HepG2 (cell line): ENCODE measurements at regions not wholly inside any gene's neighbourhood (a gene's known extent, or its start where the extent isn't known, plus 50 kb on each side); places are given as distances from the start of the nearest gene placed in this dataset.

Experiments
- ATAC-seq: fragments of 200-7000 bp; cut with Tn5 transposase; 3 replicates; pipeline ENCODE4 v1.9.1; 2020; ENCODE audit warnings: mild to moderate bottlenecking, moderate library complexity
- BruUV-seq: library from RNA; stranded (reverse); fragments of 400-500 nt; replicated peaks from 2 replicates; lab custom pipeline; 2021; lab: Mats Ljungman, UMichigan
- CTCF ChIA-PET: fragments of 300-600 bp; formaldehyde crosslinking; extraction: SDS; loops from one replicate; lab custom pipeline; 2021; ENCODE audit warnings: low total read pairs, inconsistent platforms, low intra/inter-chr PET ratio; lab: Yijun Ruan, JAX
- POLR2A ChIA-PET: fragments of 350-600 bp; sonication (Branson Sonifier 250); formaldehyde crosslinking; loops from one replicate; lab custom pipeline; 2020; ENCODE audit warnings: antibody characterized with exemption, inconsistent platforms; lab: Yijun Ruan, JAX
- DNase-seq: peaks from one replicate; pipeline ENCODE4 v3.0.0-alpha.2; 2015; ENCODE audit warnings: low spot score
- FAIRE-seq: peaks from 3 replicates; lab custom pipeline; 2011; peaks lifted over from hg19 to GRCh38; lab: Jason Lieb, UNC
- H2AFZ ChIP-seq: one replicate; pipeline ENCODE4 v1.6.1; 2011; ENCODE audit warnings: low read length, inconsistent platforms
- H3K27ac ChIP-seq: fragments of 300-600 bp; 3 replicates; pipeline ENCODE4 v1.8.0; 2011; ENCODE audit warnings: mixed run types, mild to moderate bottlenecking, mixed read lengths, low read length, inconsistent platforms; ENCODE audit not compliant: insufficient read depth; ENCODE audit errors: extremely low read length
- H3K27me3 ChIP-seq, 2 experiments: fragments of 200-600 bp in 1 of 2; 2 replicates in 1 of 2; 3 replicates in 1 of 2; pipeline versions ENCODE4 v1.6.0 to v1.8.0; 2011; ENCODE audit warnings: low read length in 2 of 2, mild to moderate bottlenecking in 2 of 2, moderate library complexity in 2 of 2, inconsistent platforms in 1 of 2; ENCODE audit not compliant: insufficient read depth in 2 of 2, control insufficient read depth in 1 of 2
- H3K36me3 ChIP-seq, 2 experiments: fragments of 200-600 bp in 1 of 2; replicated peaks in 1 of 2; 2 replicates in 1 of 2; 3 replicates in 1 of 2; pipeline versions ENCODE4 v1.5.1 to v1.8.0; 2011; ENCODE audit warnings: low read length in 2 of 2, inconsistent platforms in 1 of 2; ENCODE audit not compliant: insufficient read depth in 2 of 2, control insufficient read depth in 1 of 2
- H3K4me1 ChIP-seq: 2 replicates; pipeline ENCODE4 v1.5.1; 2012; ENCODE audit warnings: low read length, inconsistent platforms; ENCODE audit not compliant: insufficient read depth
- H3K4me2 ChIP-seq: 2 replicates; pipeline ENCODE4 v1.6.0; 2011; ENCODE audit warnings: low read depth, low read length, inconsistent platforms
- H3K4me3 ChIP-seq, 3 experiments: fragments of 200-600 bp in 1 of 3; sonication (generic), shearing (Covaris generic) in 1 of 3; replicated peaks in 1 of 3; 2 replicates each; pipeline ENCODE4 v1.5.1; 2011 to 2016; ENCODE audit warnings: low read length in 3 of 3, inconsistent platforms in 2 of 3, low read depth in 2 of 3, mild to moderate bottlenecking in 2 of 3, control low read depth in 1 of 3, mixed read lengths in 1 of 3; ENCODE audit not compliant: insufficient read depth in 1 of 3
- H3K79me2 ChIP-seq: one replicate; pipeline ENCODE4 v1.6.1; 2011; ENCODE audit warnings: low read length, inconsistent platforms; ENCODE audit not compliant: insufficient read depth
- H3K9ac ChIP-seq: 2 replicates; pipeline ENCODE4 v1.6.0; 2011; ENCODE audit warnings: mild to moderate bottlenecking, low read depth, low read length, inconsistent platforms; ENCODE audit not compliant: insufficient read depth
- H3K9me3 ChIP-seq: 2 replicates; pipeline ENCODE4 v1.5.1; 2012; ENCODE audit warnings: mild to moderate bottlenecking, low read length
- H4K20me1 ChIP-seq: 2 replicates; pipeline ENCODE4 v1.6.0; 2011; ENCODE audit warnings: inconsistent platforms, mild to moderate bottlenecking, low read length, moderate library complexity; ENCODE audit not compliant: insufficient read depth
- ATF4 ChIP-seq, 2 experiments: fragments of 450-650 bp in 1 of 2; sonication (generic) in 1 of 2; formaldehyde crosslinking; IDR thresholded peaks; 2 replicates each; pipeline versions ENCODE4 v1.5.0 to v1.8.0; 2020 to 2022; ENCODE audit warnings: mild to moderate bottlenecking in 1 of 2, missing genetic modification reagents in 1 of 2
- ATF7-NPFF ChIP-seq: sonication (generic); formaldehyde crosslinking; IDR thresholded peaks from 2 replicates; pipeline ENCODE4 v1.8.1; 2023; ENCODE audit warnings: mild to moderate bottlenecking, low read depth, missing genetic modification reagents, moderate library complexity
- EP300 ChIP-seq, 3 experiments: sonication (generic) in 1 of 3; formaldehyde crosslinking in 1 of 3; IDR thresholded peaks; 2 replicates each; pipeline versions ENCODE4 v1.5.1 to v1.6.1; 2011 to 2020; ENCODE audit warnings: low read depth in 2 of 3, low read length in 2 of 3, borderline replicate concordance in 1 of 3, improper control_type of control experiment in 1 of 3, mild to moderate bottlenecking in 1 of 3, missing genetic modification reagents in 1 of 3, moderate library complexity in 1 of 3
- LRRFIP1 ChIP-seq: sonication (generic); formaldehyde crosslinking; conservative IDR thresholded peaks from 2 replicates; pipeline ENCODE4 v1.4.0; 2020; ENCODE audit warnings: missing genetic modification reagents
- RAD51 ChIP-seq: fragments of 450-650 bp; IDR thresholded peaks from 2 replicates; pipeline ENCODE4 v1.6.1; 2016; ENCODE audit warnings: borderline replicate concordance
- RXRB ChIP-seq: IDR thresholded peaks from 2 replicates; pipeline ENCODE4 v1.6.1; 2016; ENCODE audit warnings: borderline replicate concordance, missing genetic modification reagents, missing compliant biosample characterization
- ZBTB21 ChIP-seq: sonication (generic); formaldehyde crosslinking; IDR thresholded peaks from 2 replicates; pipeline ENCODE4 v1.4.0; 2020; ENCODE audit warnings: missing genetic modification reagents
- ZNF138 ChIP-seq: sonication (generic); formaldehyde crosslinking; IDR thresholded peaks from 2 replicates; pipeline ENCODE4 v1.5.0; 2020; ENCODE audit warnings: mild to moderate bottlenecking, low read depth, missing genetic modification reagents
- ZNF230 ChIP-seq: sonication (generic); formaldehyde crosslinking; IDR thresholded peaks from 2 replicates; pipeline ENCODE4 v1.4.0; 2020; ENCODE audit warnings: mild to moderate bottlenecking, missing genetic modification reagents
- ZNF382 ChIP-seq: sonication (generic); formaldehyde crosslinking; IDR thresholded peaks from 2 replicates; pipeline ENCODE4 v1.5.0; 2020; ENCODE audit warnings: missing genetic modification reagents, mild to moderate bottlenecking, borderline replicate concordance
- ZNF414 ChIP-seq: sonication (generic); formaldehyde crosslinking; IDR thresholded peaks from 2 replicates; pipeline ENCODE4 v1.5.0; 2020; ENCODE audit warnings: missing genetic modification reagents
- WGBS: methylation state at CpG from one replicate; pipeline ENCODE4 v1.1.6; 2017; ENCODE audit warnings: low lambda C conversion rate; 5-methylcytosine and 5-hydroxymethylcytosine counted together
- in situ Hi-C: cut with HindIII; loops from 2 replicates; pipeline ENCODE4 v1.10.0; 2017; ENCODE audit warnings: low pct_unique_long_range_greater_than_20kb; ENCODE audit not compliant: extremely low pct_ligation_motif_present
- intact Hi-C: fragments of 100-400 bp; cut with micrococcal nuclease; formaldehyde crosslinking; loops from one replicate; pipeline ENCODE4 v1.10.0; 2022; ENCODE audit not compliant: unreplicated experiment
- TF ChIP-seq, protein P1 (sequence below): sonication (generic); formaldehyde crosslinking; IDR thresholded peaks from 2 replicates; pipeline ENCODE4 v1.4.0; 2020; ENCODE audit warnings: missing genetic modification reagents, low read depth, mild to moderate bottlenecking, borderline replicate concordance
- TF ChIP-seq, protein P2 (sequence below): sonication (generic); formaldehyde crosslinking; IDR thresholded peaks from 2 replicates; pipeline ENCODE4 v1.8.1; 2022; ENCODE audit warnings: mild to moderate bottlenecking, missing genetic modification reagents

DNA sequence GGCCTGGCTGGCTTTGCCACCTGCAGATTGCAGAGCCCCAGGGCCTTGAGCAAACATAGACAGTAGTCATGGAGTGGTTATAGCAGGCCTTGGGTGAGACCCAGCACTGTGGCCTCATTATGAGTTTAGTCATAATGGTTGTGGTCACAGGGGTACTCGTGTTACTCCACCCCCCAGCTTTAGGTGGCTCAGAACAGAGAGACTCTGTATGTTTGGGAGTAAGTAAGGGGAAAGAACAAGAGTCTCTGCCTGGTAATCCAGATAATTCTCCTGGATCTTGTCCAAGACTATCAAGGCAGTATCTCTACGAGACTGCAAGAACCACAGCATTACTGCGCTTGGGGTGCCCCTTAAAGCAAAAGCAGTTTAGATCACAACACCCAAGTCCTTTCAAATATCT lies 62.3 kb upstream of the SCRG1 start:
- ChIA-PET CTCF (no interaction called here), POLR2A (no interaction called here)
- no peaks in the 10 kb centered on the region for H3K4me1 ChIP-seq
- intact Hi-C loops, result no loop called here
- no peaks in the 10 kb centered on the region for H4K20me1 ChIP-seq
- H2AFZ ChIP-seq, result no peak overlapping the region
- H3K9me3 ChIP-seq, result no peaks in the 10 kb centered on the region
- no peak overlapping the region for H3K4me3 ChIP-seq
- in situ Hi-C loops, result no loop called here
- no peaks in the 10 kb centered on the region for H3K27me3 ChIP-seq
- ATAC-seq (no peak), FAIRE-seq (no peak), DNase-seq (no peak)
- 28% methylated on average over 3 of the region's 3 CpGs for WGBS
- no peak overlapping the region for H3K4me2 ChIP-seq
- BruUV-seq, result no TSS peak
- H3K9ac ChIP-seq, result no peak overlapping the region
- no peak overlapping the region for H3K27ac ChIP-seq
- H3K36me3 ChIP-seq, result no peaks in the 10 kb centered on the region
- H3K79me2 ChIP-seq, result no peaks in the 10 kb centered on the region
- TF ChIP-seq ATF4 (CRISPR knock-in tag; IDR thresholded peaks at IDR 0.05) (no peak), EP300 (IDR thresholded peaks at IDR 0.05; ENCODE audit: low read depth in 2 of 2, low read length in 2 of 2) (no peak), EP300 (CRISPR knock-in tag; IDR thresholded peaks at IDR 0.05; ENCODE audit: borderline replicate concordance) (no peak), RXRB (no peak), ZNF230 (no peak), ZNF138 (CRISPR knock-in tag) (no peak), ATF7-NPFF (CRISPR knock-in tag) (no peak), RAD51 (no peak), ZNF382 (CRISPR knock-in tag) (no peak), LRRFIP1 (CRISPR knock-in tag) (no peak), ZBTB21 (CRISPR knock-in tag) (no peak), ZNF414 (CRISPR knock-in tag) (no peak)
- TF ChIP-seq, protein P1, sequence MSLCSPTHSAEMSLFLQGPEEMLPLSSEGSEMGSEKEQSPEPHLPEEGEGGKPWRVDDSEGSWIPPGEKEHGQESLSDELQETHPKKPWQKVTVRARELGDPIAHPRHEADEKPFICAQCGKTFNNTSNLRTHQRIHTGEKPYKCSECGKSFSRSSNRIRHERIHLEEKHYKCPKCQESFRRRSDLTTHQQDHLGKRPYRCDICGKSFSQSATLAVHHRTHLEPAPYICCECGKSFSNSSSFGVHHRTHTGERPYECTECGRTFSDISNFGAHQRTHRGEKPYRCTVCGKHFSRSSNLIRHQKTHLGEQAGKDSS (CRISPR knock-in tag), result no peak
- TF ChIP-seq, protein P2, sequence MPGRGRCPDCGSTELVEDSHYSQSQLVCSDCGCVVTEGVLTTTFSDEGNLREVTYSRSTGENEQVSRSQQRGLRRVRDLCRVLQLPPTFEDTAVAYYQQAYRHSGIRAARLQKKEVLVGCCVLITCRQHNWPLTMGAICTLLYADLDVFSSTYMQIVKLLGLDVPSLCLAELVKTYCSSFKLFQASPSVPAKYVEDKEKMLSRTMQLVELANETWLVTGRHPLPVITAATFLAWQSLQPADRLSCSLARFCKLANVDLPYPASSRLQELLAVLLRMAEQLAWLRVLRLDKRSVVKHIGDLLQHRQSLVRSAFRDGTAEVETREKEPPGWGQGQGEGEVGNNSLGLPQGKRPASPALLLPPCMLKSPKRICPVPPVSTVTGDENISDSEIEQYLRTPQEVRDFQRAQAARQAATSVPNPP (CRISPR knock-in tag), result no peak
